ENCODE measurements at regions not wholly inside any gene's neighbourhood (a gene's known extent, or its start where the extent isn't known, plus 50 kb on each side); places are given as distances from the start of the nearest gene placed in this dataset.

GRCh38 chrX:39928704-39929378 lies 168.9 kb downstream of the BCOR start:
- Histone ChIP-seq H3K36me3 (no peaks in the 10 kb centered on the region), H3K4me3 (no peak overlapping the region), H3K27ac (no peak overlapping the region), H3K9me3 (no peaks in the 10 kb centered on the region), H3K27me3 (no peaks in the 10 kb centered on the region), H3K4me1 (no peaks in the 10 kb centered on the region)
- TF ChIP-seq, protein P1, sequence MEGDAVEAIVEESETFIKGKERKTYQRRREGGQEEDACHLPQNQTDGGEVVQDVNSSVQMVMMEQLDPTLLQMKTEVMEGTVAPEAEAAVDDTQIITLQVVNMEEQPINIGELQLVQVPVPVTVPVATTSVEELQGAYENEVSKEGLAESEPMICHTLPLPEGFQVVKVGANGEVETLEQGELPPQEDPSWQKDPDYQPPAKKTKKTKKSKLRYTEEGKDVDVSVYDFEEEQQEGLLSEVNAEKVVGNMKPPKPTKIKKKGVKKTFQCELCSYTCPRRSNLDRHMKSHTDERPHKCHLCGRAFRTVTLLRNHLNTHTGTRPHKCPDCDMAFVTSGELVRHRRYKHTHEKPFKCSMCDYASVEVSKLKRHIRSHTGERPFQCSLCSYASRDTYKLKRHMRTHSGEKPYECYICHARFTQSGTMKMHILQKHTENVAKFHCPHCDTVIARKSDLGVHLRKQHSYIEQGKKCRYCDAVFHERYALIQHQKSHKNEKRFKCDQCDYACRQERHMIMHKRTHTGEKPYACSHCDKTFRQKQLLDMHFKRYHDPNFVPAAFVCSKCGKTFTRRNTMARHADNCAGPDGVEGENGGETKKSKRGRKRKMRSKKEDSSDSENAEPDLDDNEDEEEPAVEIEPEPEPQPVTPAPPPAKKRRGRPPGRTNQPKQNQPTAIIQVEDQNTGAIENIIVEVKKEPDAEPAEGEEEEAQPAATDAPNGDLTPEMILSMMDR (IDR thresholded peaks at IDR 0.05) = no peak
- intact Hi-C loops (cut with DNase I) = no loop called here
- 64 to 75% methylated on average over 8 of the region's 8 CpGs for whole genome bisulfite sequencing, 2 donors
- ATAC-seq (no peak), FAIRE-seq (no peak), DNase-seq (no peak)

DNA sequence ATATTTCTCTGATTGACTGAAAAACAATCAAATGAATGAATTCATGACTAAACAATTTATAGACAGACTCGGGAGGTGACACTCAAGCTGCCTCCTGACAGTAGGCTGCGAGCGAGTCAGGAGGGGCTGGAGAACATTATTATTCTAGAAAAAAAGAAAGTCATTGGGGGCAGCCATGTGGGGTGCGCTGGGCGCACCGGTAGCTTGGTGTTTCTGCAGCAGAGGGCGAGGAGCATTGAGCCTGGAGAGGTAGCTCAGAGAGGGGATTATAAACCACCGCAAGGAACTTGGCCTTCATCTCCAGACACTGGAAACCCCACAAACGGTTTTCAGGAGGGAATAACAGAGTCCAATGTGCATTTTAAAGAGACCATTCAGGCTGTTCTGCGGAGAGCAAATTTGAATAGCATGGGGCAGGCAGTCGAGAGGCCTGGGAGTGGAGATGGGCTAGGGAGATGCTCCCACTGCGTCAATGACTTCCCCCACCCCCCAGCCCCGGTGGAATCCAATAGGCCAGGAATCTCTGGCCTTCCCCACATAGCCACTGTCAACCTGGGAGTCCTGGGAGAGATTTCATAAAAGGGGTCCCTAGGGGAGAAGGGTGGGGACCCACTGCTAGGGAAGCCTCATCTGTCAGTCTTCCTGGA lies 168.3 kb downstream of the BCOR start:
- Histone ChIP-seq H3K9me3 (no peaks in the 10 kb centered on the region), H3K4me1 (no peaks in the 10 kb centered on the region), H3K4me3 (no peak overlapping the region), H3K36me3 (no peaks in the 10 kb centered on the region), H3K27me3 (no peaks in the 10 kb centered on the region), H3K27ac (no peak overlapping the region)
- no peak for FAIRE-seq
- TF ChIP-seq, protein P1 (IDR thresholded peaks at IDR 0.05) = no peak
- DNase-seq = no peak
- WGBS, 2 donors = 78 to 91% methylated on average over 13 of the region's 13 CpGs
- ATAC-seq = no peak
- intact Hi-C loops (cut with DNase I) = no loop called here

GRCh38 chrX:39930786-39931528 lies 166.8 kb downstream of the BCOR start:
- TF ChIP-seq, protein P1 (IDR thresholded peaks at IDR 0.05) = no peak
- Histone ChIP-seq H3K9me3 (no peaks in the 10 kb centered on the region), H3K4me1 (no peaks in the 10 kb centered on the region), H3K4me3 (no peak overlapping the region), H3K27me3 (no peaks in the 10 kb centered on the region), H3K27ac (no peak overlapping the region), H3K36me3 (no peaks in the 10 kb centered on the region)
- ATAC-seq = no peak
- WGBS, 2 donors = 75 to 80% methylated on average over 14 of the region's 14 CpGs
- intact Hi-C loops (cut with DNase I) = no loop called here
- FAIRE-seq = no peak
- no peak for DNase-seq

GRCh38 chrX:39931529-39932282 lies 166.1 kb downstream of the BCOR start:
- no peaks in the 10 kb centered on the region for H3K9me3 ChIP-seq
- 59 to 71% methylated on average over 3 of the region's 3 CpGs for WGBS, 2 donors
- ATAC-seq = no peak
- H3K27me3 ChIP-seq = no peaks in the 10 kb centered on the region
- no peak for FAIRE-seq
- intact Hi-C loops (cut with DNase I) = no loop called here
- H3K36me3 ChIP-seq = no peaks in the 10 kb centered on the region
- no peak for DNase-seq
- no peak overlapping the region for H3K27ac ChIP-seq
- no peak overlapping the region for H3K4me3 ChIP-seq
- TF ChIP-seq, protein P1 (IDR thresholded peaks at IDR 0.05) = no peak
- no peaks in the 10 kb centered on the region for H3K4me1 ChIP-seq
